Right ventricle myocardium superior (tissue), 1 donor: ENCODE measurements at regions not wholly inside any gene's neighbourhood (a gene's known extent, or its start where the extent isn't known, plus 50 kb on each side); places are given as distances from the start of the nearest gene placed in this dataset.
"Not testable (repeated sequence)": the region's sequence is repeated elsewhere in the genome, so short reads cannot be mapped to it uniquely, and the experiment has no call there.

ENCODE experiments used
- ATAC-seq: fragments of 200-7000 bp; cut with Tn5 transposase; one replicate; pipeline ENCODE4 v1.9.1; 2020; ENCODE audit warnings: mild to moderate bottlenecking; ENCODE audit not compliant: poor library complexity
- DNase-seq: peaks from one replicate; pipeline ENCODE4 v3.0.0-alpha.2; 2020
- intact Hi-C: fragments of 100-400 bp; cut with DNase I; formaldehyde crosslinking; loops from one replicate; pipeline ENCODE4 v1.11.2; 2022
- donor health status: DM: no; HTN: yes; CAD: no; lungs with severe emphysema.

DNA sequence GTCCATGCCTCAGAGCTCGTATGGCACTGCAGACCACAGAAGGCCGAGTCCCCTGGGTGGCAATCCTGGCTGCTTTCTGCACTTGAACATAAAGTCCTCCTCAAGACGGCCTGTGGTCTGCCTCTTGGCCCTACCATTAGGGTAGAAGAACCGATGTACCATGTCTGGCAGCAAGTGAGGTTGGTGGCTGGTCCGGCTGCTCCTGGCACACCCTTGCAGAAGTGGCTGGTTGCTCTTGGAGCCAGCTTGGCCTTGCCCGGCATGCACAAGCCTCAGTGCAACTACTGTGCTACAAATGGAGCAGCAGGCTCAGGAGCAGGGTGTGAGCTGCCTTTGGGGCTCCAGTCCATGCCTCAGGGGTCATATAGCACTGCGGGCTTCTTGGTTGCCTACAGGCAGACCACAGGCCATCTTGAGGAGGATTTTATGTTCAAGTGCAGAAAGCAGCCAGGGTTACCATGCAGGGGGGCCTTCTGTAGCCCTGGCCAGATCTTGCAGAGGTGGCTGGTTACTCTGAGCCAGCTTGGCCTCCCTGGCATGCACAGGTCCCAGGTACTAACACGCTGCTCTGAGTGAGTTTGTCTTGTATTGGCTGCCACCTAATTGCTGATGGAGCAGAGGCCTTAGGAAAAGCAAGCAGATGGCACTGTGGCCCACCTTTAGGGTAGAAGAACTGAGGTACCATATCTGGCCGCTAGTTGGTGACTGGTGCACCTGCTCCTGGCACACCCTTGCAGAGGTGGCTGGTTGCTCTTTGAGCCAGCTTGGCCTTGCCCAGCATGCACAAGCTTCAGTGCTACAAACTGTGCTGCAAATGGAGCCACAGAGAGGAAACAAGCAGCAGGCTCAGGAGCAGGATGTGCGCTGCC is 106.4 kb downstream of the CCDC74A start:
- intact Hi-C loops, DNase-seq, ATAC-seq: not testable (repeated sequence)

DNA sequence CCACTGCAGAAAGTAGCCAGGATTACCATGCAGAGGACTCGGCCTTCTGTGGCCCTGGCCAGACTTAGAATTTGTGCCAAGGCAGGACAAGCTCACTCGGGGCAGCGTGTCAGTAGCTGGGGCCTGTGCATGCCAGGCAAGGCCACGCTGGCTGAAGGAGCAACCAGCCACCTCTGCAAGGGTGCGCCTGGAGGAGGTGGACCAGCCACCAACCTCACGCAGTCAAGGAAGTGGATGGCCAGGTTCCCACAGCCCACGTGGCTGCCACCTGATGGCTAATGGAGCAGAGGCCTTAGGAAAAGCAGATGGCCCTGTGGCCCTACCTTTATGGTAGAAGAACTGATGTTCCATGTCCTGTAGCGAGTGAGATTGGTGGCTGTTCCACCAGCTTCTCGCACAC is 107.9 kb downstream of the CCDC74A start:
- no peak for DNase-seq
- intact Hi-C loops = no loop called here
- no peak for ATAC-seq

DNA sequence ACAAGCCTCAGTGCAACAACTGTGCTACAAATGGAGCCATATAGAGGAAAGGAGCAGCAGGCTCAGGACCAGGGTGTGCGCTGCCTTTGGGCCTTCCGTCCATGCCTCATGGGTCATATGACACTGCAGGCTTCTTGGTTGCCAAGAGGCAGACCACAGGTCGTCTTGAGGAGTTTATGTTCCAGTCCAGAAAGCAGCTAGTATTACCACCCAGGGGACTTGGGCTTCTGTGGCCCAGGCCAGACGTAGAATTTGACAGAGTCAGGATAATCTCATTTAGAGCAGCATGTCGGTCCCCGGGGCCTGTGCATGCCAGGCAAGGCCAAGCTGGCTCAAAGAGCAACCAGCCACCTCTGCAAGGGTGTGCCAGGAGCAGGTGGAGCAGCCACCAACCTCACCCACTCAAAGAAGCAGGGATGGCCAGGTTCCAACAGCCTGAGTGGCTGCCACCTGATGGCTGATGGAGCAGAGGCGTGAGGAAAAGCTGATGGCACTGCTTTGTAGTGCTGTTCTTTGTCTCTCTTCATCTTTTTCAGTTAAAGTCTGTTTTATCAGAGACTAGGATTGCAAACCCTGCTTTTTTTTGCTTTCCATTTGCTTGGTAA is 109.1 kb downstream of the CCDC74A start:
- intact Hi-C loops, ATAC-seq, DNase-seq: not testable (repeated sequence)

DNA sequence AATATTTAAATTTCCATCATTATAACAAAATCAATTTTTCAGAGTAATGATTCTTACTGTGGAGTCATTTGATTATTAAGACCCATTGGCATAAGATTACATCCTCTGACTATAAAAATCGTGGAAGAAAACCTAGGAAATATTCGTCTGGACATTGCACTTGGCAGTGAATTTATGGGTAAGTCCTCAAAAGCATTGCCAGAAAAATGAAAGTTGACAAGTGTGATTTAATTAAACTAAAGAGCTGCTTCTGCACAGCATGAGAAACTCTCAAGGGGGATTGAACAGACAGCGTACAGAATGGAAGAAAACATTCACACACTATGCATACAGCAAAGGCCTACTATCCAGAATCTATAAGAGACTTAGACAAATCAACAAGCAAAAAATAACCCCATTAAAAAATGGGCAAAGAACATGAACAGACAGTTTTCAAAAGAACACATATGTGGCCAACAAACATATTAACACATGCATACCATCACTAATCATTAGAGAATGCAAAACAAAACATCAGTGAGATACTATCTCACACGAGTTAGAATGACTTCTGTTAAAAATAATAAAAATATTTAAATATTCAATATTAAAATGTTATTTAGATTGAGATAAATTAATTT is 111.4 kb downstream of the CCDC74A start:
- intact Hi-C loops, DNase-seq, ATAC-seq: not testable (repeated sequence)

DNA sequence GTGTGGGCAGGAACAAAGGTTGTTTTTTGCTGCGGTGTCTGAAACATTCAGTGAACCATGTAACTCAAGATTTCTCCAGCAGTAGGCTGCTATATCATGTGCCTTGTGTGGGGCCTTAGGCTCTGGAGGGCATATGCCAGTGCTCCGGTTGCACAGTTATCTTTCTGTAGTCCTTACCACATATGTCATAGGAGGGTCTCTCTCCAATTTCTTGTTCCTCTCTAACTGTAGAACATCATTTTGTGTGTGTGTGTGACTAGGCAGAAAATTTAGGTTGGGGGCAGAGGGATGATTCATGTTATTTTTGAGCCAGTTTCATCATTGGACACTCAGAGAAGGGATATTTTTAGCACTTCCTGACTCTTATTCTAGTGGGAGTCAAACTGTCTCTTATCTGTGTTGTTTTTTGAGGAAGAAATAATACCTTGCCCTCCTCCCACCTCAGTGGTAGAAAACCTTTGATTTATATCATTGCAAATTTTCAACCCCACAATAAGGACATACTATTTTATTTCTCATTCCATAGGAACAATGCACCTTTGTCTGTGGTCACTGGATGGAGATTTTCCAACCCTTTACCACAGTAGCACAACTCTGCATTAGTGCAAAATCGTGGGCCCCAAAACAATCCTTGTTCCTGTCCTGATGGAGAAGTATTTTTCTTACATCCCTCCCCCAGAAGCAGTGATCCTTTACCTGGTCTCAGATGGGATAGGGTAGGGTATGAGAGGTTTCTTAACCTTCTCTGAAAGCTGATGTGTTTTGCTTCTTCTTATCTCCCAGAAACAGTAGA is 113.9 kb downstream of the CCDC74A start:
- ATAC-seq = no peak
- DNase-seq = no peak
- intact Hi-C loops = no loop called here

DNA sequence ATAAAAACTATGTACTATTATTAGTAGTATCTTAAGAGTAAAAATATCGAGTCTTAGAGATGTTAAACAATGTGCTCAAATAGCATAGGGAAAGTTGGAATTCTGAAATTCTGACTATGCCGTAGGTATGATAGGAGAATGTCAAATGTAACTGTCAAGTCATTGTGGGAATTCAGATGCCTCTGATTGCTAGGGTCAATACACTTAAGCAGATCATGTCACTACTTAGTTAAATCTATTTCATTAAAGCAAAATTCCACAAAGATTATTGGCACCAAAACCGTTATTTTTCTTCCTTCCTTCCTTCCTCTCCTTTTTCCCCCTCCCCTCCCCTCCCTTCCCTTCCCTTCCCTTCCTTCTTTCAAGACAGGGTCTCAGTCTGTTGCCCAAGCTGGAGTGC is 115.5 kb downstream of the CCDC74A start:
- ATAC-seq, intact Hi-C loops, DNase-seq: not testable (repeated sequence)

DNA sequence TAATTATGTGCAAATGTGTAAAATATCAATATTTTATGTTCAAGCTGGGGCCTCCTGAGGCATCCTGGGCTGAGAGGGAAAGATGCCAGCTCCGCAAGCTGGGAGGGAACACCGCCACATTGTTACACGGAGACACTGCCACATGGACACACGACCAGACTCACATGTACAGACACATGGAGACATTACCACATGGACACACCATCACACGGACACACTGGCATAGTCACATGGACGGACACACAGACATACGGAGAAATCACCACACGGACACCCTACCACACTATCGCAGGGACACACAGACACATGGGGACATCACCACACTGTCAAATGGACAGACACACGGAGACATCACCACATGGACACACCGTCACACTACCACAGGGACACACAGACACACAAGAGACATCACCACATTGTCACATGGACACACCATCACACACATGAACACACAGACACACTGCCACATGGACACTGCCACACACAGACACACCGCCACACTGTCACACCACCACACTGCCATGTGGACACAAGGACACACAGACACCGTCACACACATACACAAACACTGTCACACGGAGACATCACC is 117.6 kb downstream of the CCDC74A start:
- DNase-seq (no peak), ATAC-seq (no peak)
- intact Hi-C loops = no loop called here

DNA sequence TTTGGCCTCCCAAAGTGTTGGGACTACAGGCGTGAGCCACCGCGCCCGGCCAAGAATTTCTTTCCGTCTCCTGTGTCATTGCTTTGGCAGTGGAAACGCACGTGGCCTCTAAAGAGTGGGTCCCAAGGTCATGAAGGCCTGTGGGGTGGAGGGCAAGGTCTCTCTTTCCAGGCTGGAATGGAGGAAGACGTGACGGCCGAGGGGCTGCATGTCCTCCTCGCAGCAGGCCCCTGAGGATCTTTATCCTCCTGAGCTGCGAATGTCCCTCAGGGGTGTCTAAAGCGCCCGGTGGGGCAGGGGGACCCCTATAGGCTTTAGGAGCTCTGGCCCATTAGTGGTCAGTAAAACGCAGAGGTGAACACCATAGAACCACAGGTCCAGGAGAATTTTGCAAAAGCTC is 118.5 kb downstream of the CCDC74A start:
- intact Hi-C loops, DNase-seq, ATAC-seq: not testable (repeated sequence)

DNA sequence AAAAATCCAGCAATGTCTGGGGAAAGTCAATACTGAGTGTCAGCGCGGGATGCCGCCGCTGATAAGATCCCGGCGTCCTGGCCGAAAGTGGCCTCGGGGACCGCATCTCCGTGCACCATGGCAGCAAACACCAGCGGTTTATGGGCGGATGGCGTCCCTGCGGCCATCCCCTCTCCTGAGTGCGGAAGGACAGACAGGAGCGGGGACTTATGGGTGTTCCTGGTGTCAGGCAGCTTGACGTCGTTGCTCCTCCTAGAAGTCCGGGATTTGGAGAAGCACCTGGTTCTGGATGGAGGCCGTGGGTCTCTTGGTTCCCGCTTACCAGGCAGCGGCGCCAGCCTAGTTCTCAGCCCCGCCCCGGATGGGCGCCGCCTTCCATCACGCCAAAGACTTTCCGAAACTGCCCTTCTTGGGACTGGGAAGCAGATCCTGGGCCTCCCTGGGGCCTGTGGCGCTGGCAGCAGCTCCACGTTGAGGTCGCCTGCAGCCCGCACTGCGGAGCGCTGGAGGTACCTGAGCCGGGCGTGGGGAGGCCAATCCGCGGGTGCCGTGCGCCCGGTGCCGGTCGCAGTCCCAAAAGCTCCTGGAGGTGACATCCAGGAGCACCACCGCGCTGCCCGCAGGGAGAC is 119.1 kb downstream of the CCDC74A start:
- no peak for DNase-seq
- intact Hi-C loops = no loop called here
- ATAC-seq = no peak

DNA sequence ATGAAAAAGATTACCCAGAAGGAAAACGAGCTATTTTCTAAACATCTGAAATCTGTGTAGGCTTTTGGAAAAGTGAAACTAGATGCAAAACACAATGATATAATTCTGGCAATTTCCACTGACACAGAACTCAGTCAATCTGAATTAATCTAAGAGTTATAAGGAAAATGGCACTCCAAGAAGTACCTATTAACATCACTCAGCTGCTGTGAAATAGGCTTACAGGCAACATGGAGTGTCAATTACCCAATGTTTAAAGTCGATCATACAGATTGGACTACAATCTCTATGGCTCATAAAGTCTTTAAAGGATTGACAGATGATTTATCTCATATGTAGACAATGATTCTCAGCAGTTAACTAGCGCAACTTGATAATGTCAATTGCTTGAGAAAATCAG is 120.9 kb downstream of the CCDC74A start:
- DNase-seq, intact Hi-C loops, ATAC-seq: not testable (repeated sequence)

DNA sequence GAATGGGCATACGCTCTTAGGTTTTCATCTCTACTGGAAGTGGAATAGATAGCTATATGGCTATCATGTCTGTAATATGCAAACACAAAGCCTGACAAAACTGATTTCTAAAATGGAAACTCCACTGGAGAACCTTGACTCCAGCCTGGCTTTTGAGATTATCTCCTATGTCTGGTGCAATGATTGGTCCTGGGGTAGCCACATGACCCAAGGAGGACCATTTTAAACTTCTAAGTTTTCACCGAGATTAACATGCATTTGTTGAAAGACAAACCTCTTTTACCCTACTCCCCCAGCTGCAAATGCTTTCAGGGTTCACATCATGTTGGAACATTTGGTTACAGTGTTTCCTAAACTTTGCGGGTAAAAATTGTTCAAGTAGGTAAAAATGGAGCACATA is 124.6 kb downstream of the CCDC74A start:
- DNase-seq, ATAC-seq, intact Hi-C loops: not testable (repeated sequence)

DNA sequence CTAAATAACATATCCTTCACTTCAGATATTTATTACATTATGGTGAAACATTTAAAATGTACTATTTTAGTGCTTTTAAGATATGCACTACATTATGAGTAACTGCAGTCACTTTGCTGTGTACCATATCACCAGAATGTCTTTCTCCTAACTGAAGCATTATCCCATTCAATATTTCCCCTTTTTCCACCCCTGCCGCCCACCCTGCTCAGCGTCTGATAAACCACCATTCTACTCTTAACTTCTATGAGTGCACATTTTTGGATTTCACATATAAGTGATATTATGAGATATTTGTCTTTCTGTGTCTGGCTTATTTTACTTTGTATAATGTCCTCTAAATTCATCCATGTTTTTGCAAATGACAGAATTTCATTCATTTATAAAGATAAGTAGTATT is 126.4 kb downstream of the CCDC74A start:
- DNase-seq, ATAC-seq, intact Hi-C loops: not testable (repeated sequence)

DNA sequence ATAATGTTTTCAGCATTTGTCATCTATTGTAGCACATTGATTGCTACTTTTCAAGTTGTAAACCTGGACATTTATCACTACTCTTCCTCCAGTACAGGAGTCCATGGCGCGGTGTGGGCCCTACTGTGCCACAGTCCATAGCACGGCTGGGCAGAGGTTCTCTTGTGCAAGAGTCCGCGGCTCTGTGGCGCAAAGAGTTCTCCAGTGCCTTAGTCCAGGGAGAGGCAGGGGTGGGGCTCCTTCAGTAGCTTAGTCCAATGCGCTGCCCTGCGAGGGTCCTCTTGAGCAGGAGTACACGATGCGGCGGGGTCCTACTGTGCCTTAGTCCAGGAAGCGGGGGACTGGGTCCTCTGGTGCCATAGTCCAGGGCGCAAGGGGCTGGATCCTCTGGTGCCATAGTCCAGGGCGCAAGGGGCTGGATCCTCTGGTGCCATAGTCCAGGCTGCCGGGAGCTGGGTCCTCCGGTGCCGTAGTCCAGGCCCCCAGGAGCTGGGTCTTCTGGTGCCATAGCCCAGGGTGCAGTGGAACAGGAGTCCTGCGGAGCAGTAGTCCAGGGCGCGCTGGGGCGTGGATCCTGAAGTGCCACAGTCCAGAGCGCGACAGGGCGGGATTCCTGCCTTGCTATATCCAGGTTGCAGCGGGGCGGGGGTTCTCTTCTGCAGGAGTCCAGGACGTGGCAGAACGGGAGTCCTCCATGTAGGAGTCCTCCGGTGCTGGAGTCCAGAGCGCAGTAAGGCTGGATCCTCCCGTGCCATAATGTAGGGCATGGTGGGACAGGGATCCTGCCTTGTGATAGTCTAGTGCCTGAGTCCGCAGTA is 129.3 kb downstream of the CCDC74A start:
- ATAC-seq (no peak), DNase-seq (peak; percentile 32)
- intact Hi-C loops = no loop called here

DNA sequence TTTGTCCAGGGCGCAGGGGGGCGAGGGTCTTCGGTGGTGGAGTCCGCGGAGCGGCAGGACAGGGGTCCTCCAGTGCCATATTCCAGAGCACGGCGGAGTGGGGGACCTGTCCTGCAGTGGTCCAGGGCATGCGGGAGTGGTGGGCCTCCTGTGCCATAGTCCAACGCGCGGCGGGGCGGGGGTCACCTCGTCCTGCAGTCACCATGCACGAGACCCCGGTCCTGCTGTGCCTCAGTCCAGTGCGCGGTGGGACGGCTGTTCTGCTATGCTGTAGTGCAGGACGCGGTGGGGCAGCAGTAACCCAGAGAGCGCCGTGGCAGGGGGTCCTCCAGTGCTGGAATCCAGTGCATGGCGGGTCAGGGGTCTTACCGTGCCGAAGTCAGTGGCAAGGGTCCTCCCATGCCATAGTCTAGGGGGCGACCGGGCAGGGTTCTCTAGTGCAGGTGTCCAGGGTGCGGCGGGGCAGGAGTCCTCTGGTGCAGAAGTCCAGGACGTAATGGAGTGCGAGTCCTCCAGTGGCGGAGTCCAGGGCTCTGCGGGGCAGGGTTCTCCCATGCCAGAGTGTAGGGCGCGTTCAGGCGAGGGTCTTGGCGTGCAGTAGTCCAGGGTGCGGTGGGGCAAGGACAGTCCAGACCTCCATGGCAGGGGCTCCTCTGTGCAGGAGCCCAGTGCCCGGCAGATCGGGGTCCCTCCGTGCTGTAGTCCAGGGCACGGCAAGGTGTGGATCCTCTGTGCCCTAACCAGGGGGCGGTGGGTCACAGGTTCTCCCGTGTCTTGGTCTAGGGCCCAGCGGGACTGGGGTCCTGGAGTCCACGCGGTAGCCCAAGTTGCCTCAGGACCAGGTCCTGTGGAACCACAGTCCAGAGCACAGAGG is 130.4 kb downstream of the CCDC74A start:
- intact Hi-C loops = no loop called here
- ATAC-seq = no peak
- DNase-seq = peak; percentile 30

DNA sequence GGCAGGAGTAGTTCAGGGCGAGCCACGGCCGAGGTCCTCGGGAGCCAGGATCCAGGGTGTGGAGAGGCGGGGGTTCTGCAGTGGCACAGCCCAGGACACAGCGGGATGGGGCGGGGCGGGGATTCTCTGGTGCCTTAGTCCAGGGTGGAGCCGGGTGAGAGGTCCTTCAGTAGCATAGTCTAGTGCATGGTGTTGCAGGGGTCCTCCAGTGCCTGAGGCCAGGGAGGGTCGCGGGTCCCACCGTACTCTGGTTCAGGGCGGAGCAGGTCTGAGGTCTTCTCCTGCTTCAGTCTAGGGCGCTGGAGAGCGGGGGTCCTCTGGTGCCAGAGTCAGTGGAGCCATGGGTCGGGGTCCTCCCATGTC is 131.1 kb downstream of the CCDC74A start:
- DNase-seq (peak; percentile 39), ATAC-seq (no peak)
- intact Hi-C loops = no loop called here

DNA sequence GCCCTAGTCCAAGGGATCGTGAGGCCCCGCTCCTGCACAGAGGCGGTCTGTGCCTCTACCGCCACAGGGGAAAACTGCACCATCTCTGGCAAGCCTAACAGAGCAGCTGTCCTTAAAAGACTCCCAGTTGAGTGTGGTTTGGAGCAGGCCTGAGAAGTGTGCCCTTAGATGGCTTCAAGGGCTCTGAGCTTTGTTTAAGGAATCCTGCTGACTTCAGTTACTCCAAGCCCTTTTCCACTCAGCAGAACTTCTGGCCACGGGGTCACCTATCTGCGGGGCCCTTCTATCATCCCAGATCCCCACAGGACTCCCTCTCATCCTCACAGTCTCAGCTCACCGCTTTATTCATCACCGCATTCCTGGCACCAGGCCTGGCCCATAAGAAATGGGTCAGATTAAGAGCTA is 131.5 kb downstream of the CCDC74A start:
- DNase-seq (no peak), ATAC-seq (no peak)
- intact Hi-C loops = no loop called here
